ENCODE measurements at regions not wholly inside any gene's neighbourhood (a gene's known extent, or its start where the extent isn't known, plus 50 kb on each side); places are given as distances from the start of the nearest gene placed in this dataset.

- no peaks in the 10 kb centered on the region for H3K27me3 ChIP-seq (replicated peaks in 1 of 4; ENCODE audit: control insufficient read depth in 3 of 4, extremely low read depth in 1 of 4, insufficient read depth in 3 of 4, low read length in 3 of 4)
- no peaks in the 10 kb centered on the region for H3K79me1 ChIP-seq (ENCODE audit: low read depth, low read length)
- H3K18ac ChIP-seq (ENCODE audit: extremely low read depth, low read length) = no peak overlapping the region
- no peaks in the 10 kb centered on the region for H3K36me3 ChIP-seq (ENCODE audit: control insufficient read depth in 2 of 4, insufficient read depth in 4 of 4, low read length in 3 of 4)
- H4K20me1 ChIP-seq (replicated peaks in 1 of 2; ENCODE audit: control insufficient read depth in 1 of 2, insufficient read depth in 2 of 2, low read length in 2 of 2) = no peaks in the 10 kb centered on the region
- WGBS, 2 experiments (ENCODE audit: extremely low coverage in 1 of 2, insufficient coverage in 1 of 2, insufficient read length in 1 of 2, insufficient replicate concordance in 2 of 2, low coverage in 1 of 2, low lambda C conversion rate in 2 of 2, missing lambda C conversion rate in 1 of 2) = 92% methylated on average over 2 of the region's 2 CpGs; no CpG with 5 or more reads in 1 of the 2 experiments
- no peak overlapping the region for H2BK20ac ChIP-seq (ENCODE audit: low read length)
- H4K8ac ChIP-seq (ENCODE audit: extremely low read depth, insufficient read depth, low read length) = no peak overlapping the region
- ChIA-PET CTCF (ENCODE audit: partially characterized antibody) (interaction anchor here (1.1 kb wide), 1 partner anchor 75 kb away, joined by 3 read pairs; no protein-coding TSS in a partner anchor), POLR2A (ENCODE audit: partially characterized antibody) (no interaction called here)
- H2AK5ac ChIP-seq (ENCODE audit: low read depth, low read length) = no peak overlapping the region
- H2BK5ac ChIP-seq (ENCODE audit: low read depth, low read length) = no peak overlapping the region
- FAIRE-seq = no peak
- no peak overlapping the region for H2BK15ac ChIP-seq (ENCODE audit: low read length)
- no peak overlapping the region for H3K56ac ChIP-seq (replicated peaks; ENCODE audit: insufficient read length, low read depth, low read length)
- H3K4ac ChIP-seq (replicated peaks; ENCODE audit: insufficient read length, low read depth, low read length) = no peak overlapping the region
- no peak overlapping the region for H2BK12ac ChIP-seq (ENCODE audit: low read depth, low read length)
- no peaks in the 10 kb centered on the region for H3K23me2 ChIP-seq (ENCODE audit: low read depth, low read length)
- no peak for TF ChIP-seq TEAD4 (IDR thresholded peaks at IDR 0.05; ENCODE audit: low read depth, low read length)
- no peak for TF ChIP-seq RFX5 (IDR thresholded peaks at IDR 0.05; ENCODE audit: borderline replicate concordance, low read depth, low read length)
- no peak for TF ChIP-seq TBP (IDR thresholded peaks at IDR 0.05; ENCODE audit: low read depth, low read length)
- TF ChIP-seq CREB1 (IDR thresholded peaks at IDR 0.05) = no peak
- no peak for TF ChIP-seq EP300 (IDR thresholded peaks at IDR 0.05; ENCODE audit: borderline replicate concordance in 1 of 2, low read depth in 2 of 2, low read length in 2 of 2)
- TF ChIP-seq PHF8 (conservative IDR thresholded peaks at IDR 0.05; ENCODE audit: low read depth, low read length) = no peak
- no peak for TF ChIP-seq TAF1 (IDR thresholded peaks at IDR 0.05; ENCODE audit: low read depth, low read length)
- no peak for TF ChIP-seq CHD1 (IDR thresholded peaks at IDR 0.05; ENCODE audit: low read depth, low read length)
- no peak for TF ChIP-seq SRF (IDR thresholded peaks at IDR 0.05; ENCODE audit: low read depth, low read length)
- no peak for TF ChIP-seq BRCA1 (IDR thresholded peaks at IDR 0.05; ENCODE audit: low read depth, low read length)
- TF ChIP-seq, protein P1, sequence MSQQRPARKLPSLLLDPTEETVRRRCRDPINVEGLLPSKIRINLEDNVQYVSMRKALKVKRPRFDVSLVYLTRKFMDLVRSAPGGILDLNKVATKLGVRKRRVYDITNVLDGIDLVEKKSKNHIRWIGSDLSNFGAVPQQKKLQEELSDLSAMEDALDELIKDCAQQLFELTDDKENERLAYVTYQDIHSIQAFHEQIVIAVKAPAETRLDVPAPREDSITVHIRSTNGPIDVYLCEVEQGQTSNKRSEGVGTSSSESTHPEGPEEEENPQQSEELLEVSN (IDR thresholded peaks at IDR 0.05) = no peak
- TF ChIP-seq YY1 (IDR thresholded peaks at IDR 0.05; ENCODE audit: low read depth, low read length) = no peak
- no peak for TF ChIP-seq BACH1 (IDR thresholded peaks at IDR 0.05; ENCODE audit: low read length)
- no peak for TF ChIP-seq SIRT6 (IDR thresholded peaks at IDR 0.05; ENCODE audit: low read length)
- no peak for TF ChIP-seq CTBP2 (IDR thresholded peaks at IDR 0.05; ENCODE audit: borderline replicate concordance, insufficient read depth, insufficient read length, low read length)
- H2BK120ac ChIP-seq (replicated peaks; ENCODE audit: low read depth, low read length) = no peak overlapping the region
- H4K5ac ChIP-seq (ENCODE audit: insufficient read length, low read depth, low read length) = no peak overlapping the region
- H3K9me3 ChIP-seq (ENCODE audit: insufficient read depth in 2 of 2, low read depth in 1 of 2, low read length in 1 of 2) = no peaks in the 10 kb centered on the region
- H3K4me1 ChIP-seq (replicated peaks in 1 of 4; ENCODE audit: control insufficient read depth in 3 of 4, insufficient read depth in 4 of 4, low read length in 3 of 4) = peaks cover 0 to 7% (median 5%) of the 10 kb centered on the region in 4 experiments; a peak in 4 of 7 replicates
- no peak overlapping the region for H3K9ac ChIP-seq (replicated peaks in 1 of 4; ENCODE audit: extremely low read depth in 1 of 4, low read depth in 3 of 4, low read length in 3 of 4)
- H4K91ac ChIP-seq (replicated peaks; ENCODE audit: insufficient read length, low read length) = no peak overlapping the region
- H3K4me3 ChIP-seq (ENCODE audit: extremely low read depth in 1 of 4, insufficient read depth in 2 of 4, low read depth in 3 of 4, low read length in 4 of 4) = no peak overlapping the region
- no peaks in the 10 kb centered on the region for H3K79me2 ChIP-seq (ENCODE audit: control insufficient read depth in 1 of 2, insufficient read depth in 2 of 2, low read length in 2 of 2)
- H3K14ac ChIP-seq (ENCODE audit: insufficient read length) = no peak overlapping the region
- H2AFZ ChIP-seq (ENCODE audit: low read length) = no peak overlapping the region
- H3K23ac ChIP-seq (ENCODE audit: insufficient read length) = no peak overlapping the region
- DNase-seq (ENCODE audit: low read depth in 1 of 2, low spot score in 2 of 2) = no peak
- H3K27ac ChIP-seq (ENCODE audit: low read depth, low read length) = no peak overlapping the region
- H3K4me2 ChIP-seq (ENCODE audit: insufficient read depth in 1 of 2, low read depth in 2 of 2, low read length in 2 of 2) = no peak overlapping the region
These were observed 252.2 kb upstream of the SOX2 start for GRCh38 chr3:181459516-181459915.
